DND-41 (cell line): ENCODE measurements at regions not wholly inside any gene's neighbourhood (a gene's known extent, or its start where the extent isn't known, plus 50 kb on each side); places are given as distances from the start of the nearest gene placed in this dataset.

Experiments
- EZH2 ChIP-seq: IDR thresholded peaks from 3 replicates; pipeline ENCODE4 v1.6.1; 2012; ENCODE audit warnings: borderline replicate concordance, low read depth, mild to moderate bottlenecking, moderate library complexity, low read length, inconsistent platforms; ENCODE audit not compliant: severe bottlenecking
- TF ChIP-seq, protein P1 (sequence below): IDR thresholded peaks from 2 replicates; pipeline ENCODE4 v1.5.1; 2012; ENCODE audit warnings: borderline replicate concordance, low read length, moderate library complexity, mild to moderate bottlenecking; ENCODE audit not compliant: poor library complexity, severe bottlenecking; ENCODE audit errors: extremely low read depth

DNA sequence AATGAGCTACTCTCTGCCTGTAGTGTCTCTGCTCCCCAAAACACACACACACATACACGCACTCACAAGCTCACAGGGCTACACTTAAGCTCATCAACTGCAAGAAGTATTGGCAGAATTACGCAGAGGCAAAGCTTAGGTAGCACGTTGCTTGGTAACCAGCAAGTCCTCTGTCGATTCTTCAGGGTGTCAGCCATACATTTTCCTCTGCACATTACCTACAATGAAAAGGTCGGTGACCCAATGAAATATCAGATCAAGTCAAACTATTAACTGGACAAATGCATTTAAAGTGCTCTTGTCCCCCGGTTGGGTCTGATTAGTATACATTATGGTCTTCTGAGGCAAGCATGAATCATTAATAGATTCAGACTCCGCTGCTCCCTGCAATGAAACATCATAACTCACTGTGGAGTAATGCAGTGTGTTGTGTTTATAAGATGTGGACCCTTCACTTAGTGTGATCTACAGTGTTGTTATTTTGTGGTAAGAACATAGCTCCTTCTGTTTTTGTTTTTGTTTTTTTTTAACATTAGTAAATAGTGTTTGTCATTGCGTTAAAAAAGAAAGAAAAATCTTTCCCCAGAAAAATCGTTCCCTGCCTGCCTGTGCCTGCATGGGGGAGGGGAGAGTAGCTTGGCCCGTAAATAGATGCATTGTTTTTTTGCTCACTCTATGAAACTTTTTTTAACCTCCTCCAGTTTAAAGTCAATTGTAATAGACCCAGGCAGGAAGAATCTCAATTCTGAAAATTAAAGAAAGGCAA, 325.5 kb downstream of the SFMBT2 start:
- TF ChIP-seq, protein P1, sequence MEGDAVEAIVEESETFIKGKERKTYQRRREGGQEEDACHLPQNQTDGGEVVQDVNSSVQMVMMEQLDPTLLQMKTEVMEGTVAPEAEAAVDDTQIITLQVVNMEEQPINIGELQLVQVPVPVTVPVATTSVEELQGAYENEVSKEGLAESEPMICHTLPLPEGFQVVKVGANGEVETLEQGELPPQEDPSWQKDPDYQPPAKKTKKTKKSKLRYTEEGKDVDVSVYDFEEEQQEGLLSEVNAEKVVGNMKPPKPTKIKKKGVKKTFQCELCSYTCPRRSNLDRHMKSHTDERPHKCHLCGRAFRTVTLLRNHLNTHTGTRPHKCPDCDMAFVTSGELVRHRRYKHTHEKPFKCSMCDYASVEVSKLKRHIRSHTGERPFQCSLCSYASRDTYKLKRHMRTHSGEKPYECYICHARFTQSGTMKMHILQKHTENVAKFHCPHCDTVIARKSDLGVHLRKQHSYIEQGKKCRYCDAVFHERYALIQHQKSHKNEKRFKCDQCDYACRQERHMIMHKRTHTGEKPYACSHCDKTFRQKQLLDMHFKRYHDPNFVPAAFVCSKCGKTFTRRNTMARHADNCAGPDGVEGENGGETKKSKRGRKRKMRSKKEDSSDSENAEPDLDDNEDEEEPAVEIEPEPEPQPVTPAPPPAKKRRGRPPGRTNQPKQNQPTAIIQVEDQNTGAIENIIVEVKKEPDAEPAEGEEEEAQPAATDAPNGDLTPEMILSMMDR = no peak
- no peak for TF ChIP-seq EZH2
